AG20443 (cell line): ENCODE measurements at regions not wholly inside any gene's neighbourhood (a gene's known extent, or its start where the extent isn't known, plus 50 kb on each side); places are given as distances from the start of the nearest gene placed in this dataset.
"Not testable (repeated sequence)": the region's sequence is repeated elsewhere in the genome, so short reads cannot be mapped to it uniquely, and the experiment has no call there.

Experiments used
- DNase-seq: peaks from one replicate; pipeline ENCODE4 v3.0.0; 2012; ENCODE audit warnings: low spot score, mixed read lengths

- DNase-seq, result no peak
Observed at GRCh38 chr21:17044696-17045095, 468.1 kb upstream of the CXADR start.

- peak; percentile 42 for DNase-seq
Observed at GRCh38 chr21:17045214-17045853, 467.5 kb upstream of the CXADR start.

- no peak for DNase-seq
Observed at GRCh38 chr21:17048974-17049373, 463.9 kb upstream of the CXADR start.

GRCh38 chr21:17050156-17050555 lies 462.7 kb upstream of the CXADR start:
- no peak for DNase-seq

GRCh38 chr21:17050646-17051045 lies 462.2 kb upstream of the CXADR start:
- no peak for DNase-seq

GRCh38 chr21:17051054-17051453 lies 461.8 kb upstream of the CXADR start:
- DNase-seq, result peak; percentile 46

- DNase-seq, result no peak
Observed at GRCh38 chr21:17053321-17053720, 459.5 kb upstream of the CXADR start.

- DNase-seq, result no peak
Observed at GRCh38 chr21:17059936-17060335, 452.9 kb upstream of the CXADR start.

- DNase-seq, result no peak
Observed at GRCh38 chr21:17066006-17066405, 446.8 kb upstream of the CXADR start.

GRCh38 chr21:17071093-17071492 lies 441.8 kb upstream of the CXADR start:
- no peak for DNase-seq

GRCh38 chr21:17081193-17081592 lies 431.6 kb upstream of the CXADR start:
- DNase-seq, result no peak

GRCh38 chr21:17082843-17083483 lies 429.9 kb upstream of the CXADR start:
- DNase-seq, result no peak

- no peak for DNase-seq
Observed at GRCh38 chr21:17085707-17086106, 427.1 kb upstream of the CXADR start.

GRCh38 chr21:17088500-17088899 lies 424.3 kb upstream of the CXADR start:
- DNase-seq, result no peak

- no peak for DNase-seq
Observed at GRCh38 chr21:17089091-17089491, 423.8 kb upstream of the CXADR start.

GRCh38 chr21:17101696-17102095 lies 411.1 kb upstream of the CXADR start:
- no peak for DNase-seq

GRCh38 chr21:17105932-17106331 lies 406.9 kb upstream of the CXADR start:
- no peak for DNase-seq

GRCh38 chr21:17114045-17114444 lies 398.8 kb upstream of the CXADR start:
- no peak for DNase-seq

- no peak for DNase-seq
Observed at GRCh38 chr21:17118638-17119384, 394.0 kb upstream of the CXADR start.

- no peak for DNase-seq
Observed at GRCh38 chr21:17119466-17120297, 393.2 kb upstream of the CXADR start.

GRCh38 chr21:17127395-17127794 lies 385.4 kb upstream of the CXADR start:
- not testable (repeated sequence) for DNase-seq

- DNase-seq, result no peak
Observed at GRCh38 chr21:17128132-17128531, 384.7 kb upstream of the CXADR start.
